ENCODE measurements at regions not wholly inside any gene's neighbourhood (a gene's known extent, or its start where the extent isn't known, plus 50 kb on each side); places are given as distances from the start of the nearest gene placed in this dataset.

- H2AFZ ChIP-seq (ENCODE audit: low read depth, low read length) = no peak overlapping the region
- peaks cover 2% of the 10 kb centered on the region for H3K9me3 Mint-ChIP-seq (ENCODE audit: unreplicated experiment)
- no peak overlapping the region for H3K4me3 ChIP-seq (ENCODE audit: insufficient read depth, low read depth, low read length)
- no peaks in the 10 kb centered on the region for H4K20me1 ChIP-seq (ENCODE audit: insufficient read depth, low read length)
- H3K4me1 Mint-ChIP-seq (ENCODE audit: low read depth, unreplicated experiment) = peaks cover 2% of the 10 kb centered on the region
- H3K9me3 ChIP-seq (ENCODE audit: insufficient read depth, low read depth, low read length) = no peaks in the 10 kb centered on the region
- H3K27ac ChIP-seq (ENCODE audit: low read depth, low read length) = no peak overlapping the region
- TF ChIP-seq EZH2 (IDR thresholded peaks at IDR 0.05; ENCODE audit: insufficient read depth, low read length) (no peak), CTCF (IDR thresholded peaks at IDR 0.05; ENCODE audit: insufficient read depth, low read depth, low read length) (no peak)
- DNase-seq (ENCODE audit: low read depth) = no peak
- H3K27ac Mint-ChIP-seq (ENCODE audit: unreplicated experiment) = no peak overlapping the region
- no peak overlapping the region for H3K9ac ChIP-seq (ENCODE audit: low read length)
- no peak overlapping the region for H3K4me3 Mint-ChIP-seq (ENCODE audit: unreplicated experiment)
- no peaks in the 10 kb centered on the region for H3K27me3 ChIP-seq (ENCODE audit: insufficient read depth, low read length)
- no peaks in the 10 kb centered on the region for H3K79me2 ChIP-seq (ENCODE audit: insufficient read depth, low read length)
- no peak for FAIRE-seq
- no peak overlapping the region for H3K4me2 ChIP-seq (ENCODE audit: low read length)
- no peaks in the 10 kb centered on the region for H3K36me3 ChIP-seq (ENCODE audit: insufficient read depth, low read length)
- H3K4me1 ChIP-seq (ENCODE audit: insufficient read depth, low read length) = no peaks in the 10 kb centered on the region
- H3K36me3 Mint-ChIP-seq (ENCODE audit: low read depth, unreplicated experiment) = no peaks in the 10 kb centered on the region
- H3K27me3 Mint-ChIP-seq (ENCODE audit: low read depth, unreplicated experiment) = no peaks in the 10 kb centered on the region
Observed at GRCh38 chr21:15515908-15516307, 213.9 kb upstream of the USP25 start.

GRCh38 chr21:15517394-15517793, 212.4 kb upstream of the USP25 start:
- Mint-ChIP-seq H3K4me3 (ENCODE audit: unreplicated experiment) (no peak overlapping the region), H3K4me1 (ENCODE audit: low read depth, unreplicated experiment) (no peaks in the 10 kb centered on the region), H3K27me3 (ENCODE audit: low read depth, unreplicated experiment) (no peaks in the 10 kb centered on the region), H3K9me3 (ENCODE audit: unreplicated experiment) (peaks cover 2% of the 10 kb centered on the region), H3K36me3 (ENCODE audit: low read depth, unreplicated experiment) (no peaks in the 10 kb centered on the region), H3K27ac (ENCODE audit: unreplicated experiment) (no peak overlapping the region)
- H3K79me2 ChIP-seq (ENCODE audit: insufficient read depth, low read length) = no peaks in the 10 kb centered on the region
- no peaks in the 10 kb centered on the region for H3K9me3 ChIP-seq (ENCODE audit: insufficient read depth, low read depth, low read length)
- FAIRE-seq (no peak), DNase-seq (ENCODE audit: low read depth) (no peak)
- H2AFZ ChIP-seq (ENCODE audit: low read depth, low read length) = no peak overlapping the region
- no peak overlapping the region for H3K4me2 ChIP-seq (ENCODE audit: low read length)
- no peaks in the 10 kb centered on the region for H3K36me3 ChIP-seq (ENCODE audit: insufficient read depth, low read length)
- no peaks in the 10 kb centered on the region for H3K27me3 ChIP-seq (ENCODE audit: insufficient read depth, low read length)
- TF ChIP-seq EZH2 (IDR thresholded peaks at IDR 0.05; ENCODE audit: insufficient read depth, low read length) = no peak
- TF ChIP-seq CTCF (IDR thresholded peaks at IDR 0.05; ENCODE audit: insufficient read depth, low read depth, low read length) = no peak
- no peaks in the 10 kb centered on the region for H3K4me1 ChIP-seq (ENCODE audit: insufficient read depth, low read length)
- H3K9ac ChIP-seq (ENCODE audit: low read length) = no peak overlapping the region
- no peaks in the 10 kb centered on the region for H4K20me1 ChIP-seq (ENCODE audit: insufficient read depth, low read length)
- H3K27ac ChIP-seq (ENCODE audit: low read depth, low read length) = no peak overlapping the region
- H3K4me3 ChIP-seq (ENCODE audit: insufficient read depth, low read depth, low read length) = no peak overlapping the region

GRCh38 chr21:15520811-15521643, 208.8 kb upstream of the USP25 start:
- Mint-ChIP-seq H3K27ac (ENCODE audit: unreplicated experiment) (no peak overlapping the region), H3K27me3 (ENCODE audit: low read depth, unreplicated experiment) (no peaks in the 10 kb centered on the region), H3K36me3 (ENCODE audit: low read depth, unreplicated experiment) (no peaks in the 10 kb centered on the region), H3K4me3 (ENCODE audit: unreplicated experiment) (no peak overlapping the region), H3K9me3 (ENCODE audit: unreplicated experiment) (peaks cover 2% of the 10 kb centered on the region), H3K4me1 (ENCODE audit: low read depth, unreplicated experiment) (no peaks in the 10 kb centered on the region)
- Histone ChIP-seq H3K79me2 (ENCODE audit: insufficient read depth, low read length) (no peaks in the 10 kb centered on the region), H3K36me3 (ENCODE audit: insufficient read depth, low read length) (no peaks in the 10 kb centered on the region), H3K9ac (ENCODE audit: low read length) (no peak overlapping the region), H2AFZ (ENCODE audit: low read depth, low read length) (no peak overlapping the region), H3K4me2 (ENCODE audit: low read length) (no peak overlapping the region), H4K20me1 (ENCODE audit: insufficient read depth, low read length) (no peaks in the 10 kb centered on the region), H3K4me1 (ENCODE audit: insufficient read depth, low read length) (no peaks in the 10 kb centered on the region), H3K27ac (ENCODE audit: low read depth, low read length) (no peak overlapping the region), H3K9me3 (ENCODE audit: insufficient read depth, low read depth, low read length) (no peaks in the 10 kb centered on the region), H3K4me3 (ENCODE audit: insufficient read depth, low read depth, low read length) (no peak overlapping the region), H3K27me3 (ENCODE audit: insufficient read depth, low read length) (no peaks in the 10 kb centered on the region)
- DNase-seq (ENCODE audit: low read depth) (no peak), FAIRE-seq (no peak)
- no peak for TF ChIP-seq EZH2 (IDR thresholded peaks at IDR 0.05; ENCODE audit: insufficient read depth, low read length)
- no peak for TF ChIP-seq CTCF (IDR thresholded peaks at IDR 0.05; ENCODE audit: insufficient read depth, low read depth, low read length)

All from astrocyte (in vitro differentiated cells and primary cell).